ENCODE measurements at regions not wholly inside any gene's neighbourhood (a gene's known extent, or its start where the extent isn't known, plus 50 kb on each side); places are given as distances from the start of the nearest gene placed in this dataset.

DNA sequence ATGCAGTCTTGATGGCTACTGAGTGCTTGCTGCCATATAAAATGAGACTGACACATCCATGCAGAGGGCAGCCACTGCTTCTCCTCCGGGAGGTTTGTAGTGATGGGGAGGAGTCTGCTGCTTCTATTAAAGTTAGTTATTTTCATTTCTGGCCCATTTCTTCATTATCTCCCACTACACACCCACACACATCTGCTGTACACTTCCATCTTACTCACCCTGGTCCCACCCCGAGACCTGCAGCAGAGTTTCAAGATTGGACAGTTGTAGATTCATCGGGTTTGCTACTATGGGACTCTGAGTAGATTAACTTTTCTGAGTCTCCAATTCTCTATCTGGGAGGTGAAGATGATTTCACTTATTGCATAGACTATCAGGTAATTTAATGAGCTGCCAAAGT lies 176.2 kb upstream of the SNX19 start:
- TF ChIP-seq EP300 (IDR thresholded peaks at IDR 0.05) (no peak), POLR2A (IDR thresholded peaks at IDR 0.05) (no peak)
- TF ChIP-seq, protein P1, sequence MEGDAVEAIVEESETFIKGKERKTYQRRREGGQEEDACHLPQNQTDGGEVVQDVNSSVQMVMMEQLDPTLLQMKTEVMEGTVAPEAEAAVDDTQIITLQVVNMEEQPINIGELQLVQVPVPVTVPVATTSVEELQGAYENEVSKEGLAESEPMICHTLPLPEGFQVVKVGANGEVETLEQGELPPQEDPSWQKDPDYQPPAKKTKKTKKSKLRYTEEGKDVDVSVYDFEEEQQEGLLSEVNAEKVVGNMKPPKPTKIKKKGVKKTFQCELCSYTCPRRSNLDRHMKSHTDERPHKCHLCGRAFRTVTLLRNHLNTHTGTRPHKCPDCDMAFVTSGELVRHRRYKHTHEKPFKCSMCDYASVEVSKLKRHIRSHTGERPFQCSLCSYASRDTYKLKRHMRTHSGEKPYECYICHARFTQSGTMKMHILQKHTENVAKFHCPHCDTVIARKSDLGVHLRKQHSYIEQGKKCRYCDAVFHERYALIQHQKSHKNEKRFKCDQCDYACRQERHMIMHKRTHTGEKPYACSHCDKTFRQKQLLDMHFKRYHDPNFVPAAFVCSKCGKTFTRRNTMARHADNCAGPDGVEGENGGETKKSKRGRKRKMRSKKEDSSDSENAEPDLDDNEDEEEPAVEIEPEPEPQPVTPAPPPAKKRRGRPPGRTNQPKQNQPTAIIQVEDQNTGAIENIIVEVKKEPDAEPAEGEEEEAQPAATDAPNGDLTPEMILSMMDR (IDR thresholded peaks at IDR 0.05): no peak
